ENCODE measurements at regions not wholly inside any gene's neighbourhood (a gene's known extent, or its start where the extent isn't known, plus 50 kb on each side); places are given as distances from the start of the nearest gene placed in this dataset.
A peak's percentile ranks its signal among the peaks of the same experiment; 100 is the strongest.

- Mint-ChIP-seq H3K27ac (no peak overlapping the region), H3K4me3 (no peak overlapping the region), H3K4me1 (peaks cover 20% of the 10 kb centered on the region), H3K27me3 (ENCODE audit: low read depth) (peaks cover 40% of the 10 kb centered on the region), H3K9me3 (no peaks in the 10 kb centered on the region), H3K36me3 (ENCODE audit: low read depth) (no peaks in the 10 kb centered on the region)
- TF ChIP-seq CTCF (IDR thresholded peaks at IDR 0.05; ENCODE audit: unreplicated experiment in 3 of 3) = no peak
These were observed 1333.9 kb downstream of the BRD1 start for GRCh38 chr22:48493733-48494132.

GRCh38 chr22:48492366-48493320 lies 1335.0 kb downstream of the BRD1 start:
- H3K27ac Mint-ChIP-seq = peak overlapping the region in 1 of 3 experiments; percentile 16
- peaks cover 51% of the 10 kb centered on the region for H3K27me3 Mint-ChIP-seq (ENCODE audit: low read depth)
- peak overlapping the region; percentile 48 to 76 (median 64) for H3K4me3 Mint-ChIP-seq
- no peaks in the 10 kb centered on the region for H3K9me3 Mint-ChIP-seq
- H3K36me3 Mint-ChIP-seq (ENCODE audit: low read depth) = no peaks in the 10 kb centered on the region
- peak; percentile 83 to 85 (median 84) for TF ChIP-seq CTCF (IDR thresholded peaks at IDR 0.05; ENCODE audit: unreplicated experiment in 3 of 3)
- peaks cover 20% of the 10 kb centered on the region for H3K4me1 Mint-ChIP-seq

- H3K27ac Mint-ChIP-seq = no peak overlapping the region
- H3K9me3 Mint-ChIP-seq = no peaks in the 10 kb centered on the region
- peaks cover 63% of the 10 kb centered on the region for H3K27me3 Mint-ChIP-seq (ENCODE audit: low read depth)
- H3K36me3 Mint-ChIP-seq (ENCODE audit: low read depth) = no peaks in the 10 kb centered on the region
- H3K4me3 Mint-ChIP-seq = peak overlapping the region; percentile 76 to 82 (median 81)
- H3K4me1 Mint-ChIP-seq = peaks cover 20% of the 10 kb centered on the region
- TF ChIP-seq CTCF (IDR thresholded peaks at IDR 0.05; ENCODE audit: unreplicated experiment in 3 of 3) = no peak
These were observed 1336.2 kb downstream of the BRD1 start for GRCh38 chr22:48491451-48491941.

- Mint-ChIP-seq H3K27me3 (ENCODE audit: low read depth) (peaks cover 70% of the 10 kb centered on the region), H3K27ac (no peak overlapping the region), H3K36me3 (ENCODE audit: low read depth) (no peaks in the 10 kb centered on the region), H3K4me3 (peak overlapping the region; percentile 79 to 82 (median 81)), H3K9me3 (no peaks in the 10 kb centered on the region), H3K4me1 (peaks cover 20% of the 10 kb centered on the region)
- TF ChIP-seq CTCF (IDR thresholded peaks at IDR 0.05; ENCODE audit: unreplicated experiment in 3 of 3) = no peak
These were observed 1336.9 kb downstream of the BRD1 start for GRCh38 chr22:48490500-48491411.

- peaks cover 20% of the 10 kb centered on the region for H3K4me1 Mint-ChIP-seq
- H3K27ac Mint-ChIP-seq = no peak overlapping the region
- H3K36me3 Mint-ChIP-seq (ENCODE audit: low read depth) = no peaks in the 10 kb centered on the region
- no peak for TF ChIP-seq CTCF (IDR thresholded peaks at IDR 0.05; ENCODE audit: unreplicated experiment in 3 of 3)
- H3K9me3 Mint-ChIP-seq = no peaks in the 10 kb centered on the region
- H3K4me3 Mint-ChIP-seq = peak overlapping the region in 2 of 3 experiments; percentile 81 to 82
- H3K27me3 Mint-ChIP-seq (ENCODE audit: low read depth) = peaks cover 73% of the 10 kb centered on the region
These were observed 1337.8 kb downstream of the BRD1 start for GRCh38 chr22:48489551-48490499.

All from nephron (organoid).